ENCODE measurements at regions not wholly inside any gene's neighbourhood (a gene's known extent, or its start where the extent isn't known, plus 50 kb on each side); places are given as distances from the start of the nearest gene placed in this dataset.

- no peak overlapping the region for H3K9ac ChIP-seq (ENCODE audit: low read depth in 1 of 2, low read length in 2 of 2)
- H3K9me3 ChIP-seq (ENCODE audit: control insufficient read depth in 4 of 4, low read length in 3 of 4): no peaks in the 10 kb centered on the region
- peaks cover 2 to 46% (median 26%) of the 10 kb centered on the region in 4 donors for H3K4me1 ChIP-seq (ENCODE audit: control insufficient read depth in 4 of 4, insufficient read depth in 4 of 4, low read length in 3 of 4)
- DNase-seq (ENCODE audit: low spot score): no peak
- TF ChIP-seq EGR1 (IDR thresholded peaks at IDR 0.05; ENCODE audit: low read depth in 2 of 2): no peak
- TF ChIP-seq FOXA1 (IDR thresholded peaks at IDR 0.05): no peak
- TF ChIP-seq GABPA (IDR thresholded peaks at IDR 0.05 in 1 of 2, conservative IDR thresholded peaks at IDR 0.05 in 1 of 2): no peak
- no peak for TF ChIP-seq FOXA2 (IDR thresholded peaks at IDR 0.05)
- no peak for TF ChIP-seq NR2F2 (IDR thresholded peaks at IDR 0.05)
- no peak for TF ChIP-seq HNF4A (conservative IDR thresholded peaks at IDR 0.05)
- no peak for TF ChIP-seq ATF3 (IDR thresholded peaks at IDR 0.05)
- TF ChIP-seq RAD21 (IDR thresholded peaks at IDR 0.05): no peak
- TF ChIP-seq, protein P1, sequence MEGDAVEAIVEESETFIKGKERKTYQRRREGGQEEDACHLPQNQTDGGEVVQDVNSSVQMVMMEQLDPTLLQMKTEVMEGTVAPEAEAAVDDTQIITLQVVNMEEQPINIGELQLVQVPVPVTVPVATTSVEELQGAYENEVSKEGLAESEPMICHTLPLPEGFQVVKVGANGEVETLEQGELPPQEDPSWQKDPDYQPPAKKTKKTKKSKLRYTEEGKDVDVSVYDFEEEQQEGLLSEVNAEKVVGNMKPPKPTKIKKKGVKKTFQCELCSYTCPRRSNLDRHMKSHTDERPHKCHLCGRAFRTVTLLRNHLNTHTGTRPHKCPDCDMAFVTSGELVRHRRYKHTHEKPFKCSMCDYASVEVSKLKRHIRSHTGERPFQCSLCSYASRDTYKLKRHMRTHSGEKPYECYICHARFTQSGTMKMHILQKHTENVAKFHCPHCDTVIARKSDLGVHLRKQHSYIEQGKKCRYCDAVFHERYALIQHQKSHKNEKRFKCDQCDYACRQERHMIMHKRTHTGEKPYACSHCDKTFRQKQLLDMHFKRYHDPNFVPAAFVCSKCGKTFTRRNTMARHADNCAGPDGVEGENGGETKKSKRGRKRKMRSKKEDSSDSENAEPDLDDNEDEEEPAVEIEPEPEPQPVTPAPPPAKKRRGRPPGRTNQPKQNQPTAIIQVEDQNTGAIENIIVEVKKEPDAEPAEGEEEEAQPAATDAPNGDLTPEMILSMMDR (IDR thresholded peaks at IDR 0.05; ENCODE audit: low read depth, low read length, missing input control): no peak
- H3K36me3 ChIP-seq (ENCODE audit: control insufficient read depth in 4 of 4, insufficient read depth in 3 of 4, low read depth in 1 of 4, low read length in 3 of 4): no peaks in the 10 kb centered on the region
- H3K27ac ChIP-seq (ENCODE audit: low read depth in 1 of 2, low read length in 2 of 2): no peak overlapping the region
- H3K27me3 ChIP-seq (ENCODE audit: control insufficient read depth in 4 of 4, insufficient read depth in 4 of 4, low read length in 3 of 4): no peaks in the 10 kb centered on the region
- 93% methylated on average over 5 of the region's 5 CpGs for WGBS
- H3K4me3 ChIP-seq (ENCODE audit: low read depth in 1 of 3, low read length in 3 of 3): no peak overlapping the region
Measured at GRCh38 chr18:1394966-1395365, 490.3 kb downstream of the ADCYAP1 start.

DNA sequence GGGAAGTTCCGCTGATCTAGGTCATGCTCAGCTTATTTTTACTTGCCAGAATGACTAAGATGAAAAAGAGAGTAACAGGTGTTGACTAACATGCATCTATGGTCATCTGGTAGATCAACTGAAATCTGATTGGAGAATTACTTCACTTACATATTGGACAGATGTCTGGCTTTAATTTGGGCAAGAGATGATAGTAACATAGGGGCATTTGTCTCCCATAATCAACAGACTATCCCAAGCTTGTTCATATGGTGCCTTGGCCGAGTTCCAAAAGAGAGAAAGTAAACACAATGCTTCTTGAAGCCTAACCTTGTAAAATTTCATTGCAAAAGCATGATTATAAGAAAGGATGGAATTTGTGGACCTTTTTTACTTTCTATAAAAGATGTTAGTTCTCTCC, 503.7 kb downstream of the ADCYAP1 start:
- TF ChIP-seq HNF4G (IDR thresholded peaks at IDR 0.05) (no peak), FOXA2 (IDR thresholded peaks at IDR 0.05) (no peak)
- H3K4me3 ChIP-seq (ENCODE audit: low read depth in 1 of 3, low read length in 3 of 3): no peak overlapping the region
- H3K4me1 ChIP-seq (ENCODE audit: control insufficient read depth in 4 of 4, insufficient read depth in 4 of 4, low read length in 3 of 4): no peaks in the 10 kb centered on the region
- H3K27ac ChIP-seq (ENCODE audit: low read depth in 1 of 2, low read length in 2 of 2): no peak overlapping the region
- no peaks in the 10 kb centered on the region for H3K9me3 ChIP-seq (ENCODE audit: control insufficient read depth in 4 of 4, low read length in 3 of 4)
- H3K36me3 ChIP-seq (ENCODE audit: control insufficient read depth in 4 of 4, insufficient read depth in 3 of 4, low read depth in 1 of 4, low read length in 3 of 4): no peaks in the 10 kb centered on the region
- H3K9ac ChIP-seq (ENCODE audit: low read depth in 1 of 2, low read length in 2 of 2): no peak overlapping the region
- H3K27me3 ChIP-seq (ENCODE audit: control insufficient read depth in 4 of 4, insufficient read depth in 4 of 4, low read length in 3 of 4): no peaks in the 10 kb centered on the region
- 59% methylated on average over 2 of the region's 2 CpGs for WGBS
- DNase-seq (ENCODE audit: low spot score): no peak

GRCh38 chr18:1412655-1413322, 508.1 kb downstream of the ADCYAP1 start:
- no peak overlapping the region for H3K27ac ChIP-seq (ENCODE audit: low read depth in 1 of 2, low read length in 2 of 2)
- WGBS: 81% methylated on average over 2 of the region's 2 CpGs
- H3K36me3 ChIP-seq (ENCODE audit: control insufficient read depth in 4 of 4, insufficient read depth in 3 of 4, low read depth in 1 of 4, low read length in 3 of 4): no peaks in the 10 kb centered on the region
- H3K9ac ChIP-seq (ENCODE audit: low read depth in 1 of 2, low read length in 2 of 2): no peak overlapping the region
- no peaks in the 10 kb centered on the region for H3K27me3 ChIP-seq (ENCODE audit: control insufficient read depth in 4 of 4, insufficient read depth in 4 of 4, low read length in 3 of 4)
- DNase-seq (ENCODE audit: low spot score): no peak
- no peak for TF ChIP-seq NR2F2 (IDR thresholded peaks at IDR 0.05)
- TF ChIP-seq YY1 (IDR thresholded peaks at IDR 0.05): no peak
- TF ChIP-seq FOXA1 (IDR thresholded peaks at IDR 0.05): no peak
- TF ChIP-seq RAD21 (IDR thresholded peaks at IDR 0.05): no peak
- no peak for TF ChIP-seq SP1 (IDR thresholded peaks at IDR 0.05)
- no peaks in the 10 kb centered on the region for H3K9me3 ChIP-seq (ENCODE audit: control insufficient read depth in 4 of 4, low read length in 3 of 4)
- H3K4me1 ChIP-seq (ENCODE audit: control insufficient read depth in 4 of 4, insufficient read depth in 4 of 4, low read length in 3 of 4): no peaks in the 10 kb centered on the region
- H3K4me3 ChIP-seq (ENCODE audit: low read depth in 1 of 3, low read length in 3 of 3): no peak overlapping the region

GRCh38 chr18:1413323-1413675, 508.6 kb downstream of the ADCYAP1 start:
- Histone ChIP-seq H3K27me3 (ENCODE audit: control insufficient read depth in 4 of 4, insufficient read depth in 4 of 4, low read length in 3 of 4) (no peaks in the 10 kb centered on the region), H3K4me3 (ENCODE audit: low read depth in 1 of 3, low read length in 3 of 3) (no peak overlapping the region), H3K36me3 (ENCODE audit: control insufficient read depth in 4 of 4, insufficient read depth in 3 of 4, low read depth in 1 of 4, low read length in 3 of 4) (no peaks in the 10 kb centered on the region), H3K9me3 (ENCODE audit: control insufficient read depth in 4 of 4, low read length in 3 of 4) (no peaks in the 10 kb centered on the region), H3K4me1 (ENCODE audit: control insufficient read depth in 4 of 4, insufficient read depth in 4 of 4, low read length in 3 of 4) (no peaks in the 10 kb centered on the region), H3K9ac (ENCODE audit: low read depth in 1 of 2, low read length in 2 of 2) (no peak overlapping the region), H3K27ac (ENCODE audit: low read depth in 1 of 2, low read length in 2 of 2) (no peak overlapping the region)
- WGBS: 88% methylated on average over 5 of the region's 5 CpGs
- no peak for DNase-seq (ENCODE audit: low spot score)
- TF ChIP-seq TAF1 (conservative IDR thresholded peaks at IDR 0.05): no peak
- no peak for TF ChIP-seq RAD21 (IDR thresholded peaks at IDR 0.05)
- no peak for TF ChIP-seq YY1 (IDR thresholded peaks at IDR 0.05)
- TF ChIP-seq HNF4G (IDR thresholded peaks at IDR 0.05): no peak
- TF ChIP-seq RXRA (IDR thresholded peaks at IDR 0.05): no peak
- no peak for TF ChIP-seq JUND (IDR thresholded peaks at IDR 0.05)
- no peak for TF ChIP-seq GABPA (IDR thresholded peaks at IDR 0.05 in 1 of 2, conservative IDR thresholded peaks at IDR 0.05 in 1 of 2)
- no peak for TF ChIP-seq NR2F2 (IDR thresholded peaks at IDR 0.05)
- no peak for TF ChIP-seq ATF3 (IDR thresholded peaks at IDR 0.05)
- TF ChIP-seq, protein P2, sequence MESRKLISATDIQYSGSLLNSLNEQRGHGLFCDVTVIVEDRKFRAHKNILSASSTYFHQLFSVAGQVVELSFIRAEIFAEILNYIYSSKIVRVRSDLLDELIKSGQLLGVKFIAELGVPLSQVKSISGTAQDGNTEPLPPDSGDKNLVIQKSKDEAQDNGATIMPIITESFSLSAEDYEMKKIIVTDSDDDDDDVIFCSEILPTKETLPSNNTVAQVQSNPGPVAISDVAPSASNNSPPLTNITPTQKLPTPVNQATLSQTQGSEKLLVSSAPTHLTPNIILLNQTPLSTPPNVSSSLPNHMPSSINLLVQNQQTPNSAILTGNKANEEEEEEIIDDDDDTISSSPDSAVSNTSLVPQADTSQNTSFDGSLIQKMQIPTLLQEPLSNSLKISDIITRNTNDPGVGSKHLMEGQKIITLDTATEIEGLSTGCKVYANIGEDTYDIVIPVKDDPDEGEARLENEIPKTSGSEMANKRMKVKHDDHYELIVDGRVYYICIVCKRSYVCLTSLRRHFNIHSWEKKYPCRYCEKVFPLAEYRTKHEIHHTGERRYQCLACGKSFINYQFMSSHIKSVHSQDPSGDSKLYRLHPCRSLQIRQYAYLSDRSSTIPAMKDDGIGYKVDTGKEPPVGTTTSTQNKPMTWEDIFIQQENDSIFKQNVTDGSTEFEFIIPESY (IDR thresholded peaks at IDR 0.05): no peak
- TF ChIP-seq SP1 (IDR thresholded peaks at IDR 0.05): no peak
- TF ChIP-seq, protein P1 (IDR thresholded peaks at IDR 0.05; ENCODE audit: low read depth, low read length, missing input control): no peak
- TF ChIP-seq FOXA1 (IDR thresholded peaks at IDR 0.05): no peak
